Endothelial cell of umbilical vein (primary cell): ENCODE measurements at regions not wholly inside any gene's neighbourhood (a gene's known extent, or its start where the extent isn't known, plus 50 kb on each side); places are given as distances from the start of the nearest gene placed in this dataset. TPM values are rescaled to one million over a fixed set of nuclear protein-coding genes. Genes with fewer than 3 reads are reported as not detected.

ENCODE experiments used
- BruUV-seq: library from RNA; stranded (reverse); fragments of 400-500 nt; replicated peaks from 2 replicates; lab custom pipeline; 2021; lab: Mats Ljungman, UMichigan
- CTCF ChIA-PET: fragments of 300-600, 350-600 bp; sonication (Branson Sonifier 250); formaldehyde crosslinking; loops from one replicate; lab custom pipeline; 2021; ENCODE audit warnings: antibody characterized with exemption, inconsistent platforms; lab: Charles Lee
- POLR2A ChIA-PET: fragments of 300-600, 350-600 bp; sonication (Branson Sonifier 250); formaldehyde crosslinking; loops from one replicate; lab custom pipeline; 2021; ENCODE audit warnings: antibody characterized with exemption, inconsistent platforms; lab: Charles Lee
- DNase-seq: peaks from one replicate; pipeline ENCODE4 v3.0.0-alpha.2; 2011; ENCODE audit warnings: low read depth, low spot score
- FAIRE-seq: peaks from 2 replicates; lab custom pipeline; 2011; peaks lifted over from hg19 to GRCh38; lab: Jason Lieb, UNC
- H2AFZ ChIP-seq: 2 replicates; pipeline ENCODE4 v1.6.0; 2012; ENCODE audit warnings: low read depth, low read length, control low read depth, inconsistent platforms
- H3K27ac ChIP-seq: 2 replicates; pipeline ENCODE4 v1.5.1; 2011; ENCODE audit warnings: low read depth, mild to moderate bottlenecking, control low read depth, low read length, moderate library complexity; ENCODE audit not compliant: insufficient read depth
- H3K27me3 ChIP-seq, 2 experiments: 2 replicates each; pipeline versions ENCODE4 v1.6.0 to v1.6.1; 2011; ENCODE audit warnings: low read length in 2 of 2, mixed read lengths in 1 of 2; ENCODE audit not compliant: control insufficient read depth in 2 of 2, insufficient read depth in 2 of 2
- H3K36me3 ChIP-seq, 2 experiments: 2 replicates in 1 of 2; 3 replicates in 1 of 2; pipeline ENCODE4 v1.5.1; 2011; ENCODE audit warnings: low read length in 2 of 2, mild to moderate bottlenecking in 1 of 2, moderate library complexity in 1 of 2; ENCODE audit not compliant: control insufficient read depth in 2 of 2, insufficient read depth in 2 of 2; ENCODE audit errors: extremely low read depth in 1 of 2
- H3K4me1 ChIP-seq: 3 replicates; pipeline ENCODE4 v1.5.1; 2011; ENCODE audit warnings: mild to moderate bottlenecking, low read length; ENCODE audit not compliant: control insufficient read depth, insufficient read depth; ENCODE audit errors: extremely low read depth
- H3K4me2 ChIP-seq: 2 replicates; pipeline ENCODE4 v1.6.1; 2011; ENCODE audit warnings: low read length, control low read depth, mixed read lengths; ENCODE audit not compliant: insufficient read depth
- H3K4me3 ChIP-seq, 3 experiments: fragments of 200-600 bp in 1 of 3; sonication (generic), shearing (Covaris generic) in 1 of 3; replicated peaks in 1 of 3; 2 replicates each; pipeline ENCODE4 v1.5.1; 2011 to 2016; ENCODE audit warnings: control low read depth in 3 of 3, low read length in 3 of 3, mild to moderate bottlenecking in 2 of 3, inconsistent platforms in 1 of 3, low read depth in 1 of 3, moderate library complexity in 1 of 3; ENCODE audit not compliant: insufficient read depth in 1 of 3
- H3K79me2 ChIP-seq: 2 replicates; pipeline ENCODE4 v1.6.0; 2012; ENCODE audit warnings: low read length, inconsistent platforms; ENCODE audit not compliant: control insufficient read depth, insufficient read depth
- H3K9ac ChIP-seq: replicated peaks from 2 replicates; pipeline ENCODE3; 2011; ENCODE audit warnings: low read length, control low read depth; ENCODE audit not compliant: insufficient read depth; ENCODE audit errors: extremely low read depth
- H3K9me1 ChIP-seq: replicated peaks from 3 replicates; pipeline ENCODE4 v1.6.0; 2011; ENCODE audit warnings: mild to moderate bottlenecking, low read length; ENCODE audit not compliant: control insufficient read depth, insufficient read depth; ENCODE audit errors: extremely low read depth
- H3K9me3 ChIP-seq: replicated peaks from 2 replicates; pipeline ENCODE4 v1.5.1; 2012; ENCODE audit warnings: low read length, inconsistent platforms; ENCODE audit not compliant: control insufficient read depth, insufficient read depth
- H4K20me1 ChIP-seq: replicated peaks from 2 replicates; pipeline ENCODE3; 2011; ENCODE audit warnings: mild to moderate bottlenecking, low read length; ENCODE audit not compliant: control insufficient read depth, insufficient read depth; ENCODE audit errors: extremely low read depth
- GATA2 ChIP-seq: IDR thresholded peaks from 2 replicates; pipeline ENCODE4 v1.7.0; 2011; ENCODE audit warnings: low read depth, mild to moderate bottlenecking, moderate library complexity, mixed read lengths, low read length; ENCODE audit not compliant: insufficient read length, insufficient read depth
- dilution Hi-C: fragments of 300-500 bp; cut with MboI; formaldehyde crosslinking; loops from one replicate; pipeline ENCODE4 v1.15.0; 2019; ENCODE audit warnings: low sequenced_read_pairs; ENCODE audit not compliant: extremely low pct_ligation_motif_present
- intact Hi-C: fragments of 100-400 bp; cut with micrococcal nuclease; formaldehyde crosslinking; loops from one replicate; pipeline ENCODE4 v1.10.0; 2022
- small RNA-seq: library from RNA; depleted of rRNA; stranded (forward); fragments of <200 nt; gene quantifications from one replicate; pipeline ENCODE3, GENCODE V24; 2012; ENCODE audit warnings: low replicate concordance, low read depth; ENCODE audit not compliant: insufficient read depth, insufficient read length

DNA sequence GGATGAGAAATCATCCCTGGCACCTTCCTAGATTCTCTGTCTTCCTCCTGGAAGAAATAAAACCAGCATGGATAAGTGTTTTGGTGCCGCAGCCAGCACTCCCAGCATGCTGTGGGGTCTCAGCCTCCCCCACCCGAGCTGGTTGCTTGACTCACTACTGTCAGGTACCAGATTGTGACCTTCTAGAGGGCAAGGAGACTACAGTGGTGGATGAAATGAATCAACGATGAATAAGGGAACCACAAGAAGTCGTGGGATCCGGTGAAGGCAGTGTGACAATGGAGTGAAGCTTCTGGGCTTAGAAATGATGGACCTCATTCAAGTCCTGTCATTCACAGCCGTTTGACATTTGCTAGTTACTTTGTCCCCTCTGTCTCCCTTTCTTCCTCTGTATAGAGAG is 50.2 kb upstream of the SLCO3A1 start:
- no peak overlapping the region for H2AFZ ChIP-seq
- DNase-seq (no peak), FAIRE-seq (no peak)
- H3K27ac ChIP-seq, result no peak overlapping the region
- intact Hi-C loops (no loop called here), dilution Hi-C loops (no loop called here)
- H3K9me1 ChIP-seq, result no peaks in the 10 kb centered on the region
- H3K9me3 ChIP-seq, result no peaks in the 10 kb centered on the region
- ChIA-PET CTCF (no interaction called here), POLR2A (no interaction called here)
- no peaks in the 10 kb centered on the region for H4K20me1 ChIP-seq
- no TSS peak for BruUV-seq
- H3K4me1 ChIP-seq, result no peaks in the 10 kb centered on the region
- no peak overlapping the region for H3K4me2 ChIP-seq
- no peaks in the 10 kb centered on the region for H3K27me3 ChIP-seq
- H3K9ac ChIP-seq, result no peak overlapping the region
- no peaks in the 10 kb centered on the region for H3K79me2 ChIP-seq
- no peak for TF ChIP-seq GATA2
- no peaks in the 10 kb centered on the region for H3K36me3 ChIP-seq
- no peak overlapping the region for H3K4me3 ChIP-seq

Small RNA genes lying in the stretch of these regions (small RNA-seq; reads per million reads assigned to genes)
- not detected for gene AC107958.1
